T-cell (primary cell): ENCODE measurements at regions not wholly inside any gene's neighbourhood (a gene's known extent, or its start where the extent isn't known, plus 50 kb on each side); places are given as distances from the start of the nearest gene placed in this dataset.

Experiments used
- ATAC-seq, 4 experiments: fragments of 200-7000 bp in 3 of 4; fragments of 150-1000 bp in 1 of 4; cut with Tn5 transposase; replicated peaks in 1 of 4; 1 replicate in 3 of 4; 2 replicates in 1 of 4; pipeline ENCODE4 v1.10.0; 2021; ENCODE audit warnings: moderate library complexity in 3 of 4, mild to moderate bottlenecking in 2 of 4, moderate number of reproducible peaks in 1 of 4
- CTCF ChIA-PET, 2 donors: fragments of 300-600 bp; sonication (Branson Sonifier 250); formaldehyde crosslinking; loops; one replicate each; lab custom pipeline; 2022; ENCODE audit warnings: antibody characterized with exemption in 2 of 2; lab: Charles Lee
- POLR2A ChIA-PET, 2 donors: fragments of 300-600 bp; sonication (Branson Sonifier 250); formaldehyde crosslinking; loops; one replicate each; lab custom pipeline; 2022; ENCODE audit warnings: antibody characterized with exemption in 2 of 2; lab: Charles Lee
- DNase-seq, 35 experiments: peaks; one replicate each; pipeline versions ENCODE4 v3.0.0 to v3.0.0-alpha.2; 2013 to 2023
- H3K27ac ChIP-seq: one replicate; pipeline ENCODE4 v1.5.1; 2013; ENCODE audit warnings: low read length
- H3K27me3 ChIP-seq, 2 experiments: replicated peaks in 1 of 2; 1 replicate in 1 of 2; 2 replicates in 1 of 2; pipeline versions ENCODE4 v1.6.1 to v1.7.0; 2013; ENCODE audit warnings: low read length in 1 of 2, mixed read lengths in 1 of 2; ENCODE audit not compliant: control insufficient read depth in 2 of 2, insufficient read depth in 2 of 2; ENCODE audit errors: extremely low read depth in 1 of 2
- H3K36me3 ChIP-seq, 2 donors: 1 replicate in 1 of 2; 2 replicates in 1 of 2; pipeline versions ENCODE4 v1.6.1 to v1.7.0; 2013; ENCODE audit warnings: low read length in 1 of 2; ENCODE audit not compliant: control insufficient read depth in 2 of 2, insufficient read depth in 1 of 2; ENCODE audit errors: extremely low read depth in 1 of 2
- H3K4me1 ChIP-seq, 2 experiments: 1 replicate in 1 of 2; 2 replicates in 1 of 2; pipeline versions ENCODE4 v1.6.1 to v1.7.0; 2013; ENCODE audit warnings: low read length in 2 of 2, mixed read lengths in 1 of 2; ENCODE audit not compliant: insufficient read depth in 2 of 2, control insufficient read depth in 1 of 2; ENCODE audit errors: extremely low read depth in 1 of 2
- H3K4me3 ChIP-seq, 2 donors: 1 replicate in 1 of 2; 2 replicates in 1 of 2; pipeline versions ENCODE4 v1.5.1 to v1.7.0; 2013; ENCODE audit warnings: mild to moderate bottlenecking in 2 of 2, low read length in 1 of 2, moderate library complexity in 1 of 2; ENCODE audit not compliant: control insufficient read depth in 1 of 2; ENCODE audit errors: extremely low read depth in 1 of 2
- H3K9me3 ChIP-seq: 2 replicates; pipeline ENCODE4 v1.7.0; 2013
- H3K27ac Mint-ChIP-seq, 2 donors: one replicate each; pipeline ENCODE4 v1.8.0; 2020 to 2021; ENCODE audit warnings: mild to moderate bottlenecking in 2 of 2, mixed read lengths in 2 of 2
- H3K27me3 Mint-ChIP-seq, 2 donors: one replicate each; pipeline ENCODE4 v1.8.0; 2021 to 2022; ENCODE audit warnings: mixed read lengths in 2 of 2
- H3K36me3 Mint-ChIP-seq: one replicate; pipeline ENCODE4 v1.8.0; 2021; ENCODE audit warnings: mixed read lengths
- H3K4me1 Mint-ChIP-seq, 3 donors: one replicate each; pipeline ENCODE4 v1.8.0; 2020 to 2022; ENCODE audit warnings: mixed read lengths in 3 of 3, mild to moderate bottlenecking in 1 of 3
- H3K4me3 Mint-ChIP-seq, 3 donors: one replicate each; pipeline ENCODE4 v1.8.0; 2020 to 2022; ENCODE audit warnings: mild to moderate bottlenecking in 3 of 3, mixed read lengths in 3 of 3, moderate library complexity in 3 of 3
- H3K9me3 Mint-ChIP-seq, 3 donors: one replicate each; pipeline ENCODE4 v1.8.0; 2020 to 2022; ENCODE audit warnings: mixed read lengths in 3 of 3
- WGBS: methylation state at CpG from one replicate; pipeline ENCODE4 v1.1.5; 2013; ENCODE audit warnings: missing lambda C conversion rate; ENCODE audit not compliant: insufficient coverage; 5-methylcytosine and 5-hydroxymethylcytosine counted together

GRCh38 chr2:12036640-12036983, 290.2 kb downstream of the LPIN1 start:
- Mint-ChIP-seq H3K9me3 (peaks cover 0 to 17% (median 0%) of the 10 kb centered on the region in 3 donors), H3K36me3 (peaks cover 4% of the 10 kb centered on the region), H3K4me3 (peak overlapping the region in 1 of 3 donors; percentile 36), H3K4me1 (peaks cover 31 to 52% (median 44%) of the 10 kb centered on the region in 3 donors), H3K27me3 (peaks cover 0 to 2% of the 10 kb centered on the region in 2 donors), H3K27ac (peak overlapping the region; percentile 29 to 75)
- Histone ChIP-seq H3K36me3 (no peaks in the 10 kb centered on the region), H3K4me1 (peaks cover 15 to 21% of the 10 kb centered on the region in 2 experiments), H3K9me3 (no peaks in the 10 kb centered on the region), H3K27ac (no peak overlapping the region), H3K27me3 (peaks cover 0 to 25% of the 10 kb centered on the region in 2 experiments), H3K4me3 (peak overlapping the region in 1 of 2 donors; percentile 15)
- no CpG with 5 or more reads among the region's 8 CpGs for WGBS
- ATAC-seq (peak in 3 of 4 experiments; percentile 65 to 83 (median 73)), DNase-seq (peak in 4 of 35 experiments; percentile 4 to 27 (median 9))
- ChIA-PET CTCF (interaction anchor here in 1 of 2 donors (0.6 kb wide), 1 partner anchor 124 kb away, joined by 3 read pairs; no protein-coding TSS in a partner anchor), POLR2A (no interaction called here)

GRCh38 chr2:12037301-12037700, 290.9 kb downstream of the LPIN1 start:
- ATAC-seq (no peak), DNase-seq (no peak)
- H3K27ac Mint-ChIP-seq: peak overlapping the region in 1 of 2 donors; percentile 75
- peaks cover 4% of the 10 kb centered on the region for H3K36me3 Mint-ChIP-seq
- H3K27me3 Mint-ChIP-seq: peaks cover 0 to 2% of the 10 kb centered on the region in 2 donors
- no peaks in the 10 kb centered on the region for H3K36me3 ChIP-seq
- H3K9me3 ChIP-seq: no peaks in the 10 kb centered on the region
- POLR2A ChIA-PET: no interaction called here
- H3K4me3 Mint-ChIP-seq: peak overlapping the region in 2 of 3 donors; percentile 17 to 29
- CTCF ChIA-PET: no interaction called here
- peaks cover 0 to 25% of the 10 kb centered on the region in 2 experiments for H3K27me3 ChIP-seq
- WGBS: 100% methylated on average over 1 of the region's 2 CpGs
- no peak overlapping the region for H3K4me3 ChIP-seq
- H3K9me3 Mint-ChIP-seq: peaks cover 0 to 18% (median 0%) of the 10 kb centered on the region in 3 donors
- H3K4me1 Mint-ChIP-seq: peaks cover 35 to 53% (median 46%) of the 10 kb centered on the region in 3 donors
- no peak overlapping the region for H3K27ac ChIP-seq
- peaks cover 15 to 22% of the 10 kb centered on the region in 2 experiments for H3K4me1 ChIP-seq

- POLR2A ChIA-PET: interaction anchor here in 1 of 2 donors (0.7 kb wide), 1 partner anchor 55 kb away, joined by 3 read pairs; no protein-coding TSS in a partner anchor
- peaks cover 58 to 62% (median 58%) of the 10 kb centered on the region in 3 donors for H3K4me1 Mint-ChIP-seq
- no peak overlapping the region for H3K27ac ChIP-seq
- WGBS: 100% methylated on average over 3 of the region's 6 CpGs
- H3K27me3 Mint-ChIP-seq: no peaks in the 10 kb centered on the region
- no peak for ATAC-seq
- no peak overlapping the region for H3K4me3 Mint-ChIP-seq
- DNase-seq: no peak
- CTCF ChIA-PET: interaction anchor here in 1 of 2 donors (0.6 kb wide), 1 partner anchor 11 kb away, joined by 3 read pairs; no protein-coding TSS in a partner anchor
- H3K4me1 ChIP-seq: peaks cover 34 to 36% of the 10 kb centered on the region in 2 experiments
- H3K9me3 Mint-ChIP-seq: peaks cover 0 to 18% (median 0%) of the 10 kb centered on the region in 3 donors
- H3K27me3 ChIP-seq: peaks cover 0 to 21% of the 10 kb centered on the region in 2 experiments
- no peaks in the 10 kb centered on the region for H3K9me3 ChIP-seq
- no peak overlapping the region for H3K4me3 ChIP-seq
- no peaks in the 10 kb centered on the region for H3K36me3 ChIP-seq
- peaks cover 4% of the 10 kb centered on the region for H3K36me3 Mint-ChIP-seq
- H3K27ac Mint-ChIP-seq: peak overlapping the region in 1 of 2 donors; percentile 42
Measured at GRCh38 chr2:12041236-12041635, 294.8 kb downstream of the LPIN1 start.

GRCh38 chr2:12043131-12043530, 296.7 kb downstream of the LPIN1 start:
- no peaks in the 10 kb centered on the region for H3K27me3 Mint-ChIP-seq
- ATAC-seq (no peak), DNase-seq (no peak)
- H3K9me3 Mint-ChIP-seq: peaks cover 0 to 18% (median 0%) of the 10 kb centered on the region in 3 donors
- H3K36me3 Mint-ChIP-seq: peaks cover 4% of the 10 kb centered on the region
- H3K4me1 Mint-ChIP-seq: peaks cover 55 to 64% (median 56%) of the 10 kb centered on the region in 3 donors
- peak overlapping the region in 1 of 3 donors; percentile 52 for H3K4me3 Mint-ChIP-seq
- no peak overlapping the region for H3K4me3 ChIP-seq
- no peak overlapping the region for H3K27ac ChIP-seq
- H3K27ac Mint-ChIP-seq: peak overlapping the region; percentile 58 to 59
- ChIA-PET POLR2A (no interaction called here), CTCF (interaction anchor here in 1 of 2 donors (0.6 kb wide), 1 partner anchor 284 kb away, joined by 3 read pairs; no protein-coding TSS in a partner anchor)
- H3K9me3 ChIP-seq: no peaks in the 10 kb centered on the region
- no peaks in the 10 kb centered on the region for H3K36me3 ChIP-seq
- peaks cover 0 to 11% of the 10 kb centered on the region in 2 experiments for H3K27me3 ChIP-seq
- no CpG with 5 or more reads among the region's 2 CpGs for WGBS
- peaks cover 30 to 36% of the 10 kb centered on the region in 2 experiments for H3K4me1 ChIP-seq

GRCh38 chr2:12044857-12045256, 298.4 kb downstream of the LPIN1 start:
- peaks cover 0 to 4% of the 10 kb centered on the region in 2 experiments for H3K27me3 ChIP-seq
- H3K27ac ChIP-seq: no peak overlapping the region
- no peaks in the 10 kb centered on the region for H3K27me3 Mint-ChIP-seq
- 4% methylated on average over 4 of the region's 8 CpGs for WGBS
- peaks cover 0 to 14% (median 0%) of the 10 kb centered on the region in 3 donors for H3K9me3 Mint-ChIP-seq
- ChIA-PET POLR2A (no interaction called here), CTCF (no interaction called here)
- H3K4me1 Mint-ChIP-seq: peaks cover 61 to 77% (median 64%) of the 10 kb centered on the region in 3 donors
- peaks cover 4% of the 10 kb centered on the region for H3K36me3 Mint-ChIP-seq
- DNase-seq (peak in 33 of 35 experiments; percentile 17 to 78 (median 54)), ATAC-seq (peak; percentile 97 to 99 (median 99))
- H3K27ac Mint-ChIP-seq: peak overlapping the region; percentile 58 to 59
- H3K4me3 Mint-ChIP-seq: peak overlapping the region; percentile 7 to 52 (median 19)
- H3K4me3 ChIP-seq: peak overlapping the region in 1 of 2 donors; percentile 29
- H3K36me3 ChIP-seq: no peaks in the 10 kb centered on the region
- no peaks in the 10 kb centered on the region for H3K9me3 ChIP-seq
- peaks cover 33 to 45% of the 10 kb centered on the region in 2 experiments for H3K4me1 ChIP-seq

GRCh38 chr2:12045864-12046291, 299.4 kb downstream of the LPIN1 start:
- no peak overlapping the region for H3K4me3 ChIP-seq

More at GRCh38 chr2:12045864-12046291, 299.4 kb downstream of the LPIN1 start:
- no peaks in the 10 kb centered on the region for H3K36me3 ChIP-seq
- no peaks in the 10 kb centered on the region for H3K9me3 ChIP-seq
- H3K27ac ChIP-seq: no peak overlapping the region
- ATAC-seq: no peak
- Mint-ChIP-seq H3K4me3 (no peak overlapping the region), H3K4me1 (peaks cover 67 to 85% (median 73%) of the 10 kb centered on the region in 3 donors), H3K27ac (peak overlapping the region; percentile 31 to 80), H3K27me3 (no peaks in the 10 kb centered on the region), H3K36me3 (peaks cover 4% of the 10 kb centered on the region), H3K9me3 (peaks cover 0 to 8% (median 0%) of the 10 kb centered on the region in 3 donors)
- 100% methylated on average over 2 of the region's 9 CpGs for WGBS
- POLR2A ChIA-PET: interaction anchor here in 1 of 2 donors (0.6 kb wide), 1 partner anchor 32 kb away, joined by 5 read pairs; no protein-coding TSS in a partner anchor
- H3K4me1 ChIP-seq: peaks cover 35 to 45% of the 10 kb centered on the region in 2 experiments
- H3K27me3 ChIP-seq: no peaks in the 10 kb centered on the region
- CTCF ChIA-PET: no interaction called here
- no peak for DNase-seq
